ENCODE measurements at regions not wholly inside any gene's neighbourhood (a gene's known extent, or its start where the extent isn't known, plus 50 kb on each side); places are given as distances from the start of the nearest gene placed in this dataset.

GRCh38 chr18:29962579-29962978 is 1080.0 kb downstream of the DSC3 start:
- Mint-ChIP-seq H3K27me3 (ENCODE audit: low read depth) (no peaks in the 10 kb centered on the region), H3K4me1 (ENCODE audit: low read depth) (no peaks in the 10 kb centered on the region), H3K9me3 (peaks cover 6% of the 10 kb centered on the region), H3K36me3 (ENCODE audit: low read depth) (no peaks in the 10 kb centered on the region), H3K4me3 (no peak overlapping the region), H3K27ac (no peak overlapping the region)
- DNase-seq = no peak
- CTCF ChIA-PET = no interaction called here
- intact Hi-C loops (cut with micrococcal nuclease) = no loop called here

- Mint-ChIP-seq H3K27me3 (ENCODE audit: low read depth) (no peaks in the 10 kb centered on the region), H3K36me3 (ENCODE audit: low read depth) (no peaks in the 10 kb centered on the region), H3K4me3 (no peak overlapping the region), H3K9me3 (peaks cover 6% of the 10 kb centered on the region), H3K4me1 (ENCODE audit: low read depth) (no peaks in the 10 kb centered on the region), H3K27ac (no peak overlapping the region)
- CTCF ChIA-PET = no interaction called here
- intact Hi-C loops (cut with micrococcal nuclease) = no loop called here
- no peak for DNase-seq
Observed at GRCh38 chr18:29960539-29960938, 1082.0 kb downstream of the DSC3 start.

GRCh38 chr18:29930231-29930630 is 1112.3 kb downstream of the DSC3 start:
- intact Hi-C loops (cut with micrococcal nuclease) = no loop called here
- Mint-ChIP-seq H3K27ac (no peak overlapping the region), H3K4me1 (ENCODE audit: low read depth) (no peaks in the 10 kb centered on the region), H3K4me3 (no peak overlapping the region), H3K9me3 (peaks cover 5% of the 10 kb centered on the region), H3K36me3 (ENCODE audit: low read depth) (no peaks in the 10 kb centered on the region), H3K27me3 (ENCODE audit: low read depth) (no peaks in the 10 kb centered on the region)
- CTCF ChIA-PET = no interaction called here
- DNase-seq = no peak

- Mint-ChIP-seq H3K36me3 (ENCODE audit: low read depth) (no peaks in the 10 kb centered on the region), H3K9me3 (peaks cover 8% of the 10 kb centered on the region), H3K4me1 (ENCODE audit: low read depth) (no peaks in the 10 kb centered on the region), H3K27ac (no peak overlapping the region), H3K27me3 (ENCODE audit: low read depth) (no peaks in the 10 kb centered on the region), H3K4me3 (no peak overlapping the region)
- intact Hi-C loops (cut with micrococcal nuclease) = no loop called here
- CTCF ChIA-PET = no interaction called here
- DNase-seq = no peak
Observed at GRCh38 chr18:29928081-29928480, 1114.5 kb downstream of the DSC3 start.

- intact Hi-C loops (cut with micrococcal nuclease) = no loop called here
- Mint-ChIP-seq H3K27me3 (ENCODE audit: low read depth) (no peaks in the 10 kb centered on the region), H3K36me3 (ENCODE audit: low read depth) (no peaks in the 10 kb centered on the region), H3K9me3 (peaks cover 10% of the 10 kb centered on the region), H3K27ac (no peak overlapping the region), H3K4me3 (no peak overlapping the region), H3K4me1 (ENCODE audit: low read depth) (no peaks in the 10 kb centered on the region)
- CTCF ChIA-PET = no interaction called here
- DNase-seq = no peak
Observed at GRCh38 chr18:29925566-29925965, 1117.0 kb downstream of the DSC3 start.

- no peak for DNase-seq
- CTCF ChIA-PET = no interaction called here
- Mint-ChIP-seq H3K4me1 (ENCODE audit: low read depth) (no peaks in the 10 kb centered on the region), H3K27me3 (ENCODE audit: low read depth) (no peaks in the 10 kb centered on the region), H3K36me3 (ENCODE audit: low read depth) (no peaks in the 10 kb centered on the region), H3K27ac (no peak overlapping the region), H3K9me3 (peaks cover 11% of the 10 kb centered on the region), H3K4me3 (no peak overlapping the region)
- intact Hi-C loops (cut with micrococcal nuclease) = no loop called here
Observed at GRCh38 chr18:29912351-29912750, 1130.2 kb downstream of the DSC3 start.

GRCh38 chr18:29892960-29893558 is 1149.5 kb downstream of the DSC3 start:
- Mint-ChIP-seq H3K27ac (no peak overlapping the region), H3K36me3 (ENCODE audit: low read depth) (no peaks in the 10 kb centered on the region), H3K4me3 (no peak overlapping the region), H3K4me1 (ENCODE audit: low read depth) (no peaks in the 10 kb centered on the region), H3K27me3 (ENCODE audit: low read depth) (no peaks in the 10 kb centered on the region), H3K9me3 (peaks cover 9% of the 10 kb centered on the region)
- CTCF ChIA-PET = no interaction called here
- no peak for DNase-seq
- intact Hi-C loops (cut with micrococcal nuclease) = no loop called here

- Mint-ChIP-seq H3K36me3 (ENCODE audit: low read depth) (no peaks in the 10 kb centered on the region), H3K4me3 (no peak overlapping the region), H3K9me3 (peaks cover 5% of the 10 kb centered on the region), H3K27ac (no peak overlapping the region), H3K4me1 (ENCODE audit: low read depth) (no peaks in the 10 kb centered on the region), H3K27me3 (ENCODE audit: low read depth) (no peaks in the 10 kb centered on the region)
- intact Hi-C loops (cut with micrococcal nuclease) = no loop called here
- CTCF ChIA-PET = no interaction called here
- DNase-seq = no peak
Observed at GRCh38 chr18:29883114-29883513, 1159.4 kb downstream of the DSC3 start.

- no peaks in the 10 kb centered on the region for H3K36me3 Mint-ChIP-seq (ENCODE audit: low read depth)
- CTCF ChIA-PET = no interaction called here
- no peak for DNase-seq
Observed at GRCh38 chr18:29882620-29883019, 1159.9 kb downstream of the DSC3 start.

GRCh38 chr18:29879763-29880162 is 1162.8 kb downstream of the DSC3 start:
- intact Hi-C loops (cut with micrococcal nuclease) = no loop called here
- Mint-ChIP-seq H3K4me1 (ENCODE audit: low read depth) (no peaks in the 10 kb centered on the region), H3K36me3 (ENCODE audit: low read depth) (no peaks in the 10 kb centered on the region), H3K27me3 (ENCODE audit: low read depth) (no peaks in the 10 kb centered on the region), H3K9me3 (peaks cover 10% of the 10 kb centered on the region), H3K27ac (no peak overlapping the region), H3K4me3 (no peak overlapping the region)
- DNase-seq = no peak
- CTCF ChIA-PET = no interaction called here

More at GRCh38 chr18:29882620-29883019, 1159.9 kb downstream of the DSC3 start:
- Mint-ChIP-seq H3K4me3 (no peak overlapping the region), H3K27me3 (ENCODE audit: low read depth) (no peaks in the 10 kb centered on the region), H3K4me1 (ENCODE audit: low read depth) (no peaks in the 10 kb centered on the region), H3K27ac (no peak overlapping the region), H3K9me3 (peaks cover 5% of the 10 kb centered on the region)
- intact Hi-C loops (cut with micrococcal nuclease) = no loop called here

- H3K4me1 Mint-ChIP-seq (ENCODE audit: low read depth) = no peaks in the 10 kb centered on the region
- H3K36me3 Mint-ChIP-seq (ENCODE audit: low read depth) = no peaks in the 10 kb centered on the region
- CTCF ChIA-PET = interaction anchor here (0.5 to 0.6 kb wide), 2 partner anchors 96 to 359 kb away, joined by 3 read pairs; no protein-coding TSS in a partner anchor
- H3K27ac Mint-ChIP-seq = no peak overlapping the region
- H3K4me3 Mint-ChIP-seq = no peak overlapping the region
- intact Hi-C loops (cut with micrococcal nuclease) = no loop called here
- no peaks in the 10 kb centered on the region for H3K27me3 Mint-ChIP-seq (ENCODE audit: low read depth)
- H3K9me3 Mint-ChIP-seq = peaks cover 12% of the 10 kb centered on the region
- peak; percentile 5 for DNase-seq
Observed at GRCh38 chr18:29874519-29875098, 1167.9 kb downstream of the DSC3 start.

- Mint-ChIP-seq H3K4me1 (ENCODE audit: low read depth) (no peaks in the 10 kb centered on the region), H3K9me3 (peaks cover 7% of the 10 kb centered on the region), H3K27ac (no peak overlapping the region), H3K27me3 (ENCODE audit: low read depth) (no peaks in the 10 kb centered on the region), H3K36me3 (ENCODE audit: low read depth) (no peaks in the 10 kb centered on the region), H3K4me3 (no peak overlapping the region)
- CTCF ChIA-PET = no interaction called here
- DNase-seq = no peak
- intact Hi-C loops (cut with micrococcal nuclease) = no loop called here
Observed at GRCh38 chr18:29873211-29873610, 1169.3 kb downstream of the DSC3 start.

- no peak for DNase-seq
- H3K36me3 Mint-ChIP-seq (ENCODE audit: low read depth) = no peaks in the 10 kb centered on the region
- peaks cover 2% of the 10 kb centered on the region for H3K9me3 Mint-ChIP-seq
- no peaks in the 10 kb centered on the region for H3K27me3 Mint-ChIP-seq (ENCODE audit: low read depth)
- H3K4me3 Mint-ChIP-seq = no peak overlapping the region
- intact Hi-C loops (cut with micrococcal nuclease) = no loop called here
- no peaks in the 10 kb centered on the region for H3K4me1 Mint-ChIP-seq (ENCODE audit: low read depth)
- no peak overlapping the region for H3K27ac Mint-ChIP-seq
- CTCF ChIA-PET = interaction anchor here (1.1 kb wide), 1 partner anchor 9 kb away, joined by 3 read pairs; no protein-coding TSS in a partner anchor
Observed at GRCh38 chr18:29871246-29871645, 1171.3 kb downstream of the DSC3 start.

All from activated naive CD4-positive, alpha-beta T cell treated with anti-CD3 and anti-CD28 coated beads for 36 hours (primary cell).